Gastrocnemius medialis (tissue), 4 donors: ENCODE measurements at regions not wholly inside any gene's neighbourhood (a gene's known extent, or its start where the extent isn't known, plus 50 kb on each side); places are given as distances from the start of the nearest gene placed in this dataset.

ENCODE experiments used
- ATAC-seq, 2 donors: fragments of 150-250 bp; one replicate each; pipeline ENCODE4 v1.9.1; 2016
- DNase-seq, 2 donors: peaks; one replicate each; pipeline ENCODE4 v3.0.0-alpha.2; 2019
- H3K27ac ChIP-seq, 4 donors: fragments of 200-600 bp; sonication (generic); 1 replicate in 1 of 4; 2 replicates in 3 of 4; pipeline ENCODE4 v1.5.1; 2016 to 2018; ENCODE audit warnings: mild to moderate bottlenecking in 2 of 4, moderate library complexity in 1 of 4
- H3K27me3 ChIP-seq, 3 donors: fragments of 200-600 bp; sonication (generic) in 2 of 3; 1 replicate in 1 of 3; 2 replicates in 2 of 3; pipeline versions ENCODE4 v1.5.1 to v1.6.0; 2016 to 2019; ENCODE audit warnings: mild to moderate bottlenecking in 1 of 3, moderate library complexity in 1 of 3
- H3K36me3 ChIP-seq, 2 donors: fragments of 200-600 bp; sonication (generic) in 1 of 2; one replicate each; pipeline ENCODE4 v1.5.1; 2017 to 2018
- H3K4me1 ChIP-seq, 2 donors: fragments of 200-600 bp; sonication (generic) in 1 of 2; one replicate each; pipeline ENCODE4 v1.5.1; 2016 to 2017; ENCODE audit warnings: mild to moderate bottlenecking in 2 of 2
- H3K4me3 ChIP-seq, 4 donors: fragments of 200-600 bp; sonication (generic) in 3 of 4; 1 replicate in 1 of 4; 2 replicates in 3 of 4; pipeline ENCODE4 v1.5.1; 2016 to 2019; ENCODE audit warnings: mild to moderate bottlenecking in 2 of 4
- H3K9me3 ChIP-seq, 3 donors: fragments of 200-600 bp; sonication (generic) in 2 of 3; 1 replicate in 1 of 3; 2 replicates in 2 of 3; pipeline ENCODE4 v1.5.1; 2016 to 2019
- POLR2A ChIP-seq, 2 donors: fragments of 450-650 bp; IDR thresholded peaks; one replicate each; pipeline ENCODE4 v1.6.1; 2017; ENCODE audit warnings: antibody characterized with exemption in 2 of 2, mild to moderate bottlenecking in 2 of 2, moderate library complexity in 2 of 2
- in situ Hi-C, 4 donors: fragments of 200-750 bp; cut with MboI; loops; one replicate each; pipeline versions ENCODE4 v1.15.0 to v1.8.0; 2017; ENCODE audit warnings: low sequenced_read_pairs in 4 of 4
- intact Hi-C: fragments of 100-400 bp; cut with DNase I; formaldehyde crosslinking; loops from one replicate; pipeline ENCODE4 v1.15.1; 2023; ENCODE audit warnings: low total_unique reads
- TF ChIP-seq, protein P1 (sequence below), 5 experiments: fragments of 450-650 bp in 3 of 5; fragments of 200-600 bp in 2 of 5; sonication (generic) in 2 of 5; IDR thresholded peaks in 4 of 5; conservative IDR thresholded peaks in 1 of 5; 1 replicate in 4 of 5; 2 replicates in 1 of 5; pipeline ENCODE4 v1.5.1; 2016 to 2019; ENCODE audit warnings: antibody characterized with exemption in 5 of 5, mild to moderate bottlenecking in 3 of 5, moderate library complexity in 3 of 5

DNA sequence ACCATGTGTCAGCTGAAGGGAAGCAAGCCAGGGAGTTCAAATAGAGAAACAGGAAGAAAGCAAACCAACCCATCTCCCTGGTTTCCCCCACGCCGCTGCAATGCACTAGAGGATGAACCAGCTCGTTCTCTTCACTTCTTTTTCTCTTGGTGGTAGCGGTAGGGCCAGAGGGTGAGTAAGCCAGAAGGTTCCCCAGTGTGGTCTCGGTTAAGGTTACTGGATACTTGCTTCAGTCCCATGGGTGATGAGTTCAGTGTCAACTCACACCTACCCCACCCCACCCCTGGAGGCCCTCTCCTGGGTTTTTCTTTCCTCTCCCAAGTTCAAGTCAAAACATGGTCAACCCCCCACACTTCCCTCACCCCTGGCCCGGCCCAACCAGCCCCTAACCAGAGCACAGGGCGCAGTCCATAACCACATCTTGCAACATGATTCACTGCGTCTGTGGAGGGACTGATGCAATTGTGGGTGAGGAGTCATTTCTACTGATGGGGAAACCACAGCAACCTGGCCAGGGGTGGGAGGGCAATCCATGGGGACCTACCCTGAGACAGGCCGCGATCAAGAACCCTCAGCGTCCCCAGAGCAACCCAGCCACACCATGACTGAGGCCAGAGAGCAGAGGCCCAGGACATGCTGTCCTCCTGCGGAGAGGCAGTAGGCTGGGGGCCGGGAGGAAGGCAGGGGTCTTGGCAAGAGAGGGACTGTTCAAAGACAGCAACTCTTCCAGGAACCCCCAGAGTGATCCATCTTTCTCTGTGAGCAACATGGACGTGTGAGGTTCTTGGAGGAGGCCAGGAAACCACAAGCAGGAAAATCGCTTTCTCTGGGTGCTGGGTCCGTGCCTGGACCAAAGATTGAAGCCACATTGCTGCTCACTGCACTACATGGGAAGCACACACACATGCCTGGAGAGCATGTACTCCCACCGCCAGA lies 276.6 kb downstream of the UACA start:
- DNase-seq (no peak), ATAC-seq (peak in 1 of 2 donors; percentile 27)
- in situ Hi-C loops, result loop anchor here (5.0 to 25.0 kb wide), 6 partner anchors 399 to 1014 kb away; partner anchors contain the start of gene TLE3 (in 1 of the 4)
- no peaks in the 10 kb centered on the region for H3K9me3 ChIP-seq
- H3K4me3 ChIP-seq, result no peak overlapping the region
- H3K27me3 ChIP-seq, result no peaks in the 10 kb centered on the region
- no peak overlapping the region for H3K27ac ChIP-seq
- H3K4me1 ChIP-seq, result no peaks in the 10 kb centered on the region
- TF ChIP-seq, protein P1, sequence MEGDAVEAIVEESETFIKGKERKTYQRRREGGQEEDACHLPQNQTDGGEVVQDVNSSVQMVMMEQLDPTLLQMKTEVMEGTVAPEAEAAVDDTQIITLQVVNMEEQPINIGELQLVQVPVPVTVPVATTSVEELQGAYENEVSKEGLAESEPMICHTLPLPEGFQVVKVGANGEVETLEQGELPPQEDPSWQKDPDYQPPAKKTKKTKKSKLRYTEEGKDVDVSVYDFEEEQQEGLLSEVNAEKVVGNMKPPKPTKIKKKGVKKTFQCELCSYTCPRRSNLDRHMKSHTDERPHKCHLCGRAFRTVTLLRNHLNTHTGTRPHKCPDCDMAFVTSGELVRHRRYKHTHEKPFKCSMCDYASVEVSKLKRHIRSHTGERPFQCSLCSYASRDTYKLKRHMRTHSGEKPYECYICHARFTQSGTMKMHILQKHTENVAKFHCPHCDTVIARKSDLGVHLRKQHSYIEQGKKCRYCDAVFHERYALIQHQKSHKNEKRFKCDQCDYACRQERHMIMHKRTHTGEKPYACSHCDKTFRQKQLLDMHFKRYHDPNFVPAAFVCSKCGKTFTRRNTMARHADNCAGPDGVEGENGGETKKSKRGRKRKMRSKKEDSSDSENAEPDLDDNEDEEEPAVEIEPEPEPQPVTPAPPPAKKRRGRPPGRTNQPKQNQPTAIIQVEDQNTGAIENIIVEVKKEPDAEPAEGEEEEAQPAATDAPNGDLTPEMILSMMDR (IDR thresholded peaks at IDR 0.05 in 4 of 5, conservative IDR thresholded peaks at IDR 0.05 in 1 of 5), result no peak
- no peak for TF ChIP-seq POLR2A (IDR thresholded peaks at IDR 0.05)
- no peaks in the 10 kb centered on the region for H3K36me3 ChIP-seq
- intact Hi-C loops, result loop anchor here (5.0 kb wide), 2 partner anchors 759 to 964 kb away; no protein-coding TSS in a partner anchor

DNA sequence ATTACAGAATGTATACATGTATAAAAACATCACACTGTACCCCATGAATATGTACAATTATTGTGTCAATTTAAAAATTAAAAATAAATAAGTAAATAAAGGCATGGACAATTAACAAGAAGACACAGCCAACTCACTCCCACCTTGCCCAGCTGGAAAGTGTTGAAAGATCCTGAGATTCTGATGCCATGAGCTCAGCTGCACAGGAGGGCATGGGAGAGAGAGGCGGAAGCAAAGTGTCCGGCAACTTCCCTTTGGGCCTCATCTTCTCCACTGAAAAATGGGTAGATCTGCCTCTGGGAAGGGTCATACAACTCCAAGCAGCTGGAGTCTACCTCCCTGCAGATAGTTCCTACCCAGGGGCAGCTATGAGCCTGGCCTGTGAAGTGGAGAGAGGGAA lies 277.3 kb downstream of the UACA start:
- no peaks in the 10 kb centered on the region for H3K36me3 ChIP-seq
- no peak for TF ChIP-seq POLR2A (IDR thresholded peaks at IDR 0.05)
- TF ChIP-seq, protein P1 (IDR thresholded peaks at IDR 0.05 in 4 of 5, conservative IDR thresholded peaks at IDR 0.05 in 1 of 5), result no peak
- intact Hi-C loops, result loop anchor here (5.0 kb wide), 2 partner anchors 759 to 964 kb away; no protein-coding TSS in a partner anchor
- no peak for ATAC-seq
- H3K4me3 ChIP-seq, result no peak overlapping the region
- no peaks in the 10 kb centered on the region for H3K27me3 ChIP-seq
- in situ Hi-C loops, result loop anchor here (5.0 to 25.0 kb wide), 6 partner anchors 399 to 1014 kb away; partner anchors contain the start of gene TLE3 (in 1 of the 4)
- H3K4me1 ChIP-seq, result no peaks in the 10 kb centered on the region
- no peak overlapping the region for H3K27ac ChIP-seq
- DNase-seq, result no peak
- H3K9me3 ChIP-seq, result no peaks in the 10 kb centered on the region

DNA sequence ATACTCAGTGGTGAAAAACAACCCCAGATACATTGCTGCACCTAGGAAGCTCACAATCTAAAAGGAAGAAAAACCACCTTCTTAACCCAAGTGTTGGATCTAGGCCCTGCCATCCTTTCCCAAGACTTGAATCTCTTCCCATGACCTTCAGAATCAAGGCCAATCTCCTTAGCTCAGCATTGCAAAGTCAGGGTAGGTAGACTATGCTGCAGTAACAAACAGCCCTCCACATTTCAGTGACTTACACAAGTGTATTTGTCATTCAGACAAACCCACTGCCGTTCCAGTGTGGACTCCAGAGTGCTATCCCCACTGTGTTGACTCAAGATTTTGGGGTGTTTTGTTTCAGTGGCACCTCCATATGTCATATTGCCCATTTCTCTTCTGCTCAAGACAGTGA lies 278.4 kb downstream of the UACA start:
- Histone ChIP-seq H3K27ac (no peak overlapping the region), H3K27me3 (no peaks in the 10 kb centered on the region), H3K4me1 (no peaks in the 10 kb centered on the region), H3K9me3 (no peaks in the 10 kb centered on the region), H3K36me3 (no peaks in the 10 kb centered on the region), H3K4me3 (no peak overlapping the region)
- no peak for TF ChIP-seq POLR2A (IDR thresholded peaks at IDR 0.05)
- TF ChIP-seq, protein P1 (IDR thresholded peaks at IDR 0.05 in 4 of 5, conservative IDR thresholded peaks at IDR 0.05 in 1 of 5), result no peak
- intact Hi-C loops, result loop anchor here (5.0 kb wide), 2 partner anchors 758 to 963 kb away; no protein-coding TSS in a partner anchor
- no peak for DNase-seq
- ATAC-seq, result no peak
- in situ Hi-C loops, result loop anchor here (5.0 to 25.0 kb wide), 6 partner anchors 398 to 1013 kb away; partner anchors contain the start of gene TLE3 (in 1 of the 4)

DNA sequence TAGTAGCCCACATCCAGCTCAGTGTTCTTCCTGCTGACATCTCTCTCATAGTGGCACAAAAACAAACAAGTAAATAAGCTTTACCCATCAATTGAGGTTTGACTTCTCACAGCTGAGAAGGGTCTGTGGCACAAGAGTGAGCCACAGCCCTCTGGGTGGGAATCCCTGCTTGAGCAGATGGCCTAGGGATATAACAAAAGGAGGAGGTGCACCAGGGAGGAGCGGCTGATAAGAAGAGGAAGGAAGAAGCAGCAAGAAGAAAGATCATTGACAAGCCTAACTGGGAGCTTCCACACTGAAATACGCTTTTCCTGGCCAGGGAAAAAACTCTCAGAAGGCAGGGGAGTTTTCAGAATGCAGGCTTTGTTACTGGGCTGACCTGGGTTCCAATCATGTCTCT lies 279.8 kb downstream of the UACA start:
- Histone ChIP-seq H3K27me3 (no peaks in the 10 kb centered on the region), H3K27ac (no peak overlapping the region), H3K4me3 (no peak overlapping the region), H3K9me3 (no peaks in the 10 kb centered on the region), H3K36me3 (no peaks in the 10 kb centered on the region), H3K4me1 (no peaks in the 10 kb centered on the region)
- intact Hi-C loops, result no loop called here
- in situ Hi-C loops, result loop anchor here (10.0 to 25.0 kb wide), 5 partner anchors 396 to 1009 kb away; partner anchors contain the start of gene TLE3 (in 1 of the 4)
- DNase-seq (no peak), ATAC-seq (no peak)
- TF ChIP-seq, protein P1 (IDR thresholded peaks at IDR 0.05 in 4 of 5, conservative IDR thresholded peaks at IDR 0.05 in 1 of 5), result no peak
- no peak for TF ChIP-seq POLR2A (IDR thresholded peaks at IDR 0.05)
